ENCODE measurements at regions not wholly inside any gene's neighbourhood (a gene's known extent, or its start where the extent isn't known, plus 50 kb on each side); places are given as distances from the start of the nearest gene placed in this dataset.

GRCh38 chr17:14004927-14005620, 64.2 kb upstream of the COX10 start:
- DNase-seq, result no peak

GRCh38 chr17:14006249-14006942, 62.9 kb upstream of the COX10 start:
- no peak for DNase-seq

GRCh38 chr17:14007951-14008350, 61.4 kb upstream of the COX10 start:
- no peak for DNase-seq

- no peak for DNase-seq
Measured at GRCh38 chr17:14011036-14011692, 58.1 kb upstream of the COX10 start.

GRCh38 chr17:14011740-14012405, 57.4 kb upstream of the COX10 start:
- DNase-seq, result no peak

- no peak for DNase-seq
Measured at GRCh38 chr17:14014657-14015056, 54.6 kb upstream of the COX10 start.

- no peak for DNase-seq
Measured at GRCh38 chr17:14015271-14015670, 54.0 kb upstream of the COX10 start.

- DNase-seq, result no peak
Measured at GRCh38 chr17:14016858-14017257, 52.4 kb upstream of the COX10 start.

- no peak for DNase-seq
Measured at GRCh38 chr17:14019186-14019956, 49.9 kb upstream of the COX10 start.

Measured in SHP77 treated with DMSO at 0.1 percent for 48 hours (cell line).